K562 (cell line): ENCODE measurements at regions not wholly inside any gene's neighbourhood (a gene's known extent, or its start where the extent isn't known, plus 50 kb on each side); places are given as distances from the start of the nearest gene placed in this dataset.

Source experiments
- ATAC-seq: fragments of 200-7000 bp; cut with Tn5 transposase; 3 replicates; pipeline ENCODE4 v1.9.1; 2020; ENCODE audit warnings: moderate library complexity
- BruUV-seq: library from RNA; stranded (reverse); fragments of 400-500 nt; replicated peaks from 2 replicates; lab custom pipeline; 2021; lab: Mats Ljungman, UMichigan
- CTCF ChIA-PET: fragments of 300-600 bp; formaldehyde crosslinking; extraction: SDS; loops from one replicate; lab custom pipeline; 2021; ENCODE audit warnings: low intra/inter-chr PET ratio; lab: Yijun Ruan, JAX
- POLR2A ChIA-PET: fragments of 300-600, 350-650 bp; sonication (Branson Sonifier 250); formaldehyde crosslinking; extraction: SDS; loops from one replicate; lab custom pipeline; 2021; ENCODE audit warnings: antibody characterized with exemption, inconsistent platforms; lab: Yijun Ruan, JAX
- DNase-seq, 4 experiments: peaks; one replicate each; pipeline versions ENCODE4 v3.0.0 to v3.0.0-alpha.2; 2011 to 2018; ENCODE audit warnings: low spot score in 3 of 4, mixed read lengths in 3 of 4; ENCODE audit errors: extremely low read depth in 1 of 4
- FAIRE-seq: peaks from 2 replicates; lab custom pipeline; 2011; peaks lifted over from hg19 to GRCh38; lab: Jason Lieb, UNC
- H2AFZ ChIP-seq: 2 replicates; pipeline ENCODE4 v1.6.0; 2011; ENCODE audit warnings: low read depth, low read length, control low read depth, inconsistent platforms
- H3K27ac ChIP-seq: fragments of 200-600 bp; 3 replicates; pipeline ENCODE4 v1.8.0; 2011; ENCODE audit warnings: low read depth, mild to moderate bottlenecking, control low read depth, inconsistent platforms, low read length, moderate library complexity, mixed read lengths; ENCODE audit errors: extremely low read depth
- H3K27me3 ChIP-seq, 2 experiments: fragments of 300-600 bp in 1 of 2; 2 replicates in 1 of 2; 3 replicates in 1 of 2; pipeline versions ENCODE4 v1.6.0 to v1.8.0; 2011; ENCODE audit warnings: inconsistent platforms in 2 of 2, low read length in 2 of 2, mild to moderate bottlenecking in 1 of 2, mixed read lengths in 1 of 2, moderate library complexity in 1 of 2; ENCODE audit not compliant: control insufficient read depth in 2 of 2, insufficient read depth in 2 of 2
- H3K36me3 ChIP-seq: fragments of 300-600 bp; 3 replicates; pipeline ENCODE4 v1.8.0; 2011; ENCODE audit warnings: mild to moderate bottlenecking, low read length, inconsistent platforms; ENCODE audit not compliant: control insufficient read depth, insufficient read depth
- H3K4me1 ChIP-seq, 2 experiments: fragments of 200-600 bp in 1 of 2; replicated peaks in 1 of 2; 2 replicates in 1 of 2; 3 replicates in 1 of 2; pipeline versions ENCODE4 v1.5.1 to v1.8.0; 2011; ENCODE audit warnings: inconsistent platforms in 2 of 2, low read length in 2 of 2, mild to moderate bottlenecking in 1 of 2, mixed read lengths in 1 of 2, moderate library complexity in 1 of 2; ENCODE audit not compliant: control insufficient read depth in 2 of 2, insufficient read depth in 2 of 2
- H3K4me2 ChIP-seq: 2 replicates; pipeline ENCODE4 v1.6.1; 2011; ENCODE audit warnings: low read length, control low read depth, inconsistent platforms, mixed read lengths; ENCODE audit not compliant: insufficient read depth
- H3K4me3 ChIP-seq: fragments of 200-600 bp; sonication (generic), shearing (Covaris generic); 2 replicates; pipeline ENCODE4 v1.5.1; 2016; ENCODE audit warnings: control low read depth, inconsistent platforms
- H3K79me2 ChIP-seq: fragments of 200-600 bp; 3 replicates; pipeline ENCODE4 v1.8.0; 2011; ENCODE audit warnings: low read length, inconsistent platforms; ENCODE audit not compliant: control insufficient read depth, insufficient read depth
- H3K9ac ChIP-seq, 2 experiments: 2 replicates each; pipeline versions ENCODE4 v1.6.0 to v1.6.1; 2011; ENCODE audit warnings: low read depth in 2 of 2, low read length in 2 of 2, control low read depth in 1 of 2, inconsistent platforms in 1 of 2, mild to moderate bottlenecking in 1 of 2, mixed read lengths in 1 of 2; ENCODE audit not compliant: insufficient read depth in 1 of 2
- H3K9me1 ChIP-seq: one replicate; pipeline ENCODE4 v1.6.0; 2011; ENCODE audit warnings: inconsistent platforms, mild to moderate bottlenecking, low read length, moderate library complexity; ENCODE audit not compliant: control insufficient read depth, insufficient read depth
- H3K9me3 ChIP-seq: replicated peaks from 2 replicates; pipeline ENCODE4 v1.5.1; 2011; ENCODE audit warnings: low read depth, low read length, inconsistent platforms; ENCODE audit not compliant: control insufficient read depth, insufficient read depth
- H4K20me1 ChIP-seq: replicated peaks from 2 replicates; pipeline ENCODE4 v1.6.1; 2011; ENCODE audit warnings: low read length, inconsistent platforms, mixed read lengths; ENCODE audit not compliant: control insufficient read depth, insufficient read depth
- ADNP ChIP-seq: fragments of 200-800 bp; sonication (Bioruptor generic); IDR thresholded peaks from 2 replicates; pipeline ENCODE4 v1.6.1; 2016; ENCODE audit warnings: missing genetic modification characterization, missing compliant biosample characterization
- ARID1B ChIP-seq: fragments of 450-650 bp; IDR thresholded peaks from 2 replicates; pipeline ENCODE4 v1.6.1; 2016; ENCODE audit warnings: antibody characterized with exemption, mild to moderate bottlenecking, inconsistent platforms
- ATF3 ChIP-seq, 2 experiments: fragments of 450-650 bp in 1 of 2; sonication (generic) in 1 of 2; formaldehyde crosslinking in 1 of 2; IDR thresholded peaks in 1 of 2; conservative IDR thresholded peaks in 1 of 2; 2 replicates each; pipeline versions ENCODE4 v1.6.1 to v1.8.1; 2016 to 2023; ENCODE audit warnings: mild to moderate bottlenecking in 2 of 2, moderate library complexity in 2 of 2, inconsistent platforms in 1 of 2, missing genetic modification reagents in 1 of 2
- BDP1 ChIP-seq: IDR thresholded peaks from 3 replicates; pipeline ENCODE4 v1.6.1; 2011; ENCODE audit not compliant: insufficient read length, insufficient read depth
- CBFA2T2 ChIP-seq: fragments of 450-650 bp; conservative IDR thresholded peaks from 2 replicates; pipeline ENCODE4 v1.6.1; 2017; ENCODE audit warnings: mild to moderate bottlenecking
- CBFA2T3 ChIP-seq: fragments of 450-650 bp; IDR thresholded peaks from 2 replicates; pipeline ENCODE4 v1.6.1; 2017
- CEBPB ChIP-seq: fragments of 450-650 bp; IDR thresholded peaks from 2 replicates; pipeline ENCODE4 v1.6.1; 2016; ENCODE audit warnings: missing genetic modification characterization, missing compliant biosample characterization
- CXXC5 ChIP-seq: fragments of 250-450 bp; sonication (Bioruptor Pico); IDR thresholded peaks from 2 replicates; pipeline ENCODE4 v1.8.0; 2022; ENCODE audit warnings: inconsistent platforms, mild to moderate bottlenecking, moderate library complexity
- DDX20 ChIP-seq: fragments of 450-650 bp; IDR thresholded peaks from 2 replicates; pipeline ENCODE4 v1.6.1; 2016; ENCODE audit warnings: missing genetic modification characterization, low read depth, mild to moderate bottlenecking, missing compliant biosample characterization, moderate library complexity
- MTA2 ChIP-seq: fragments of 450-650 bp; IDR thresholded peaks from 2 replicates; pipeline ENCODE4 v1.6.1; 2016; ENCODE audit warnings: low read depth
- NCOR1 ChIP-seq: fragments of 450-650 bp; IDR thresholded peaks from 2 replicates; pipeline ENCODE4 v1.6.1; 2016; ENCODE audit warnings: mild to moderate bottlenecking, moderate library complexity
- SNRNP70 ChIP-seq: fragments of 200-400 bp; formaldehyde crosslinking; optimal IDR thresholded peaks from 2 replicates; pipeline ENCODE3; 2017; ENCODE audit warnings: low read depth, low read length
- TAL1 ChIP-seq: fragments of 450-650 bp; IDR thresholded peaks from 2 replicates; pipeline ENCODE4 v1.6.1; 2016; ENCODE audit warnings: mild to moderate bottlenecking
- TCF3 ChIP-seq: sonication (generic); formaldehyde crosslinking; IDR thresholded peaks from 2 replicates; pipeline ENCODE4 v1.4.0; 2020; ENCODE audit warnings: mild to moderate bottlenecking, missing genetic modification reagents
- TEAD4 ChIP-seq, 2 experiments: sonication (generic) in 1 of 2; formaldehyde crosslinking in 1 of 2; IDR thresholded peaks; 2 replicates each; pipeline versions ENCODE4 v1.6.1 to v1.8.0; 2012 to 2022; ENCODE audit warnings: borderline replicate concordance in 1 of 2, inconsistent platforms in 1 of 2, low read length in 1 of 2, mild to moderate bottlenecking in 1 of 2, missing genetic modification reagents in 1 of 2
- ZBTB11 ChIP-seq, 3 experiments: fragments of 200-800 bp in 1 of 3; fragments of 250-450 bp in 1 of 3; fragments of 450-650 bp in 1 of 3; sonication (Bioruptor Pico) in 1 of 3; sonication (Bioruptor generic) in 1 of 3; formaldehyde crosslinking in 1 of 3; IDR thresholded peaks; 2 replicates each; pipeline versions ENCODE4 v1.6.1 to v1.8.0; 2016 to 2022; ENCODE audit warnings: mild to moderate bottlenecking in 2 of 3, missing genetic modification characterization in 2 of 3, missing compliant biosample characterization in 1 of 3, moderate library complexity in 1 of 3
- ZFP36 ChIP-seq: fragments of 150-350 bp; IDR thresholded peaks from 2 replicates; pipeline ENCODE4 v1.6.1; 2018; ENCODE audit warnings: low read length, low read depth; ENCODE audit not compliant: partially characterized antibody
- WGBS: fragments of 100-300 bp; shearing (Covaris generic); methylation state at CpG from one replicate; pipeline ENCODE4 v1.1.6; 2016; ENCODE audit warnings: low coverage, mixed read lengths; ENCODE audit not compliant: insufficient coverage; ENCODE audit errors: missing lambda C conversion rate; 5-methylcytosine and 5-hydroxymethylcytosine counted together
- in situ Hi-C: fragments of 300-500 bp; cut with MboI; formaldehyde crosslinking; loops from 4 replicates; pipeline ENCODE4 v1.15.0; 2018; ENCODE audit warnings: inconsistent platforms, mixed read lengths
- intact Hi-C: fragments of 100-400 bp; cut with micrococcal nuclease; formaldehyde crosslinking; loops from 2 replicates; pipeline ENCODE4 v1.14.2; 2022

- POLR2A ChIA-PET: no interaction called here
- CTCF ChIA-PET: no interaction called here
Observed at GRCh38 chrX:103439161-103439560, 62.8 kb downstream of the BEX3 start.

More at GRCh38 chrX:103439161-103439560, 62.8 kb downstream of the BEX3 start:
- intact Hi-C loops (no loop called here), in situ Hi-C loops (no loop called here)
- no peak overlapping the region for H3K4me2 ChIP-seq
- no peaks in the 10 kb centered on the region for H3K79me2 ChIP-seq
- no peaks in the 10 kb centered on the region; a peak in 1 of 5 replicates for H3K27me3 ChIP-seq
- 0% methylated on average over 2 of the region's 2 CpGs for WGBS
- no peaks in the 10 kb centered on the region; a peak in 1 of 5 replicates for H3K4me1 ChIP-seq
- no peak for FAIRE-seq
- ATAC-seq: no peak
- H3K9me1 ChIP-seq: no peaks in the 10 kb centered on the region
- no TSS peak for BruUV-seq
- no peak overlapping the region for H3K27ac ChIP-seq
- no peak overlapping the region for H3K9ac ChIP-seq
- TF ChIP-seq BDP1: no peak
- no peak for TF ChIP-seq CXXC5 (CRISPR knock-in tag)
- peak; percentile 45; the same call in 1 of the 2 replicates for TF ChIP-seq TEAD4 (IDR thresholded peaks at IDR 0.05; ENCODE audit: low read length)
- no peak for TF ChIP-seq TEAD4 (CRISPR knock-in tag; IDR thresholded peaks at IDR 0.05; ENCODE audit: borderline replicate concordance)
- no peak for TF ChIP-seq CEBPB (tag)
- TF ChIP-seq SNRNP70: no peak
- TF ChIP-seq CBFA2T3: peak; percentile 67
- peak; percentile 60 for TF ChIP-seq TCF3
- TF ChIP-seq ADNP (tag): no peak
- TF ChIP-seq ATF3 (IDR thresholded peaks at IDR 0.05): no peak
- TF ChIP-seq ATF3 (CRISPR knock-in tag; conservative IDR thresholded peaks at IDR 0.05): no peak
- TF ChIP-seq CBFA2T2: peak; percentile 45; the same call in 1 of the 2 replicates
- TF ChIP-seq MTA2: 0 out of 2 replicates have a peak, but pooled peaks have one; percentile 21
- no peak for TF ChIP-seq DDX20
- no peak for TF ChIP-seq ZBTB11 (CRISPR knock-in tag; IDR thresholded peaks at IDR 0.05)
- TF ChIP-seq ARID1B: peak; percentile 65
- TF ChIP-seq ZFP36: no peak
- TF ChIP-seq TAL1: peak; percentile 74
- TF ChIP-seq NCOR1: peak; percentile 44; the same call in 1 of the 2 replicates
- TF ChIP-seq, all 486 proteins: peak for 8
- no peaks in the 10 kb centered on the region for H4K20me1 ChIP-seq
- H2AFZ ChIP-seq: no peak overlapping the region
- H3K9me3 ChIP-seq: no peaks in the 10 kb centered on the region
- H3K4me3 ChIP-seq: no peak overlapping the region
- peak in 1 of 4 experiments; percentile 26 for DNase-seq
- H3K36me3 ChIP-seq: no peaks in the 10 kb centered on the region
